ENCODE measurements at regions not wholly inside any gene's neighbourhood (a gene's known extent, or its start where the extent isn't known, plus 50 kb on each side); places are given as distances from the start of the nearest gene placed in this dataset.

DNA sequence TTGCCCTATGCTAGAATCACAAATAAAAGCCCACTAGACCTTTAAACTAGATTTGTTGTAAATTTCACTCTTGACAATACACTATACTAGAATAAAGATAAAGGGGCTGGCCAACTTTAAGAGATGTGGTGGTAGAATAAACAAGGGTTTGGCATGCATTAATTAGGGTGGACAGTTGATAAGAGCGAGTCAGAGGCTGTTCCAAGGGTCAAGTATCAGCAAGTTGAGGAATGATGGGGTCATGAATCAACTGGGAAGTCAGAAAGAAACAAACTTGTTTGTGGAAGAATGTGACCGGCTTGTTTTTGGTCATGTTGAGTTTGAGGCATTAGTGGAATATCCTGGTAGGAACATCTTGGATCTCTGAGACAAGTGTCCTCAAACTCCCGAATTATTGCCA lies 398.3 kb upstream of the TNP1 start:
- H3K36me3 ChIP-seq: no peaks in the 10 kb centered on the region
- no peak for TF ChIP-seq CTCF (IDR thresholded peaks at IDR 0.05)

DNA sequence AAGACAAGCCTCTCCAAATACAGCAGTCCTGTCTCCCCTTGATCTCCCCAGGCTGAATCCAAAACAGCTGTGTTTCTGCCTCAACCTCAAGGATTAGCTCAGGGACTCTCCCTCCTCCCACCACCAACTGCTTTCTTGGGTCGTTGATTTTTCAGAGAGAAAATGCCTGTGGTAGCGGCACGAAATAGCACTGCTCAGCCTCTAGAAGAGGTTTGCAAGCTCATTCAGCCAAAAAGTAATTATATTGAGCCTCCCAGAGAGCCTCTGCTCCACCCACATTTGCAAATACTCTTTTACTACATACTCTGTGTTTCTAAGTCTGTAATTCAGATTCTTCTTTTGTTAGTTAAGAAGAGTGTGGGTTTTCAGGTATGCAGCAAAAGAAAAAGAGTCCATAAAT lies 396.4 kb upstream of the TNP1 start:
- no peaks in the 10 kb centered on the region for H3K4me1 ChIP-seq (ENCODE audit: control insufficient read depth in 1 of 2, insufficient read depth in 1 of 2, low read depth in 1 of 2, low read length in 1 of 2)
- no peak overlapping the region for H3K27ac ChIP-seq
- peaks cover 4% of the 10 kb centered on the region for H3K27me3 ChIP-seq
- H3K36me3 ChIP-seq: no peaks in the 10 kb centered on the region
- TF ChIP-seq CTCF (IDR thresholded peaks at IDR 0.05): no peak
- no peaks in the 10 kb centered on the region for H3K9me3 ChIP-seq
- no peak overlapping the region for H3K4me3 ChIP-seq (ENCODE audit: low read depth in 1 of 2, low read length in 1 of 2)

More for the DNA sequence above, 398.3 kb upstream of the TNP1 start:
- Histone ChIP-seq H3K4me3 (ENCODE audit: low read depth in 1 of 2, low read length in 1 of 2) (no peak overlapping the region), H3K4me1 (ENCODE audit: control insufficient read depth in 1 of 2, insufficient read depth in 1 of 2, low read depth in 1 of 2, low read length in 1 of 2) (no peaks in the 10 kb centered on the region), H3K9me3 (no peaks in the 10 kb centered on the region), H3K27ac (no peak overlapping the region), H3K27me3 (peaks cover 4% of the 10 kb centered on the region)

- Histone ChIP-seq H3K27me3 (peaks cover 7% of the 10 kb centered on the region), H3K4me1 (ENCODE audit: control insufficient read depth in 1 of 2, insufficient read depth in 1 of 2, low read depth in 1 of 2, low read length in 1 of 2) (no peaks in the 10 kb centered on the region)
- no peak for TF ChIP-seq CTCF (IDR thresholded peaks at IDR 0.05)
Measured at GRCh38 chr2:217254111-217254510, 394.2 kb upstream of the TNP1 start.

GRCh38 chr2:217252181-217252580 lies 392.3 kb upstream of the TNP1 start:
- no peak for TF ChIP-seq CTCF (IDR thresholded peaks at IDR 0.05)
- no peak overlapping the region for H3K4me3 ChIP-seq (ENCODE audit: low read depth in 1 of 2, low read length in 1 of 2)
- H3K4me1 ChIP-seq (ENCODE audit: control insufficient read depth in 1 of 2, insufficient read depth in 1 of 2, low read depth in 1 of 2, low read length in 1 of 2): no peaks in the 10 kb centered on the region
- H3K9me3 ChIP-seq: no peaks in the 10 kb centered on the region
- no peak overlapping the region for H3K27ac ChIP-seq
- no peaks in the 10 kb centered on the region for H3K36me3 ChIP-seq
- peaks cover 26% of the 10 kb centered on the region for H3K27me3 ChIP-seq

More at GRCh38 chr2:217254111-217254510, 394.2 kb upstream of the TNP1 start:
- no peak overlapping the region for H3K27ac ChIP-seq
- no peaks in the 10 kb centered on the region for H3K36me3 ChIP-seq
- H3K9me3 ChIP-seq: no peaks in the 10 kb centered on the region
- no peak overlapping the region for H3K4me3 ChIP-seq (ENCODE audit: low read depth in 1 of 2, low read length in 1 of 2)

DNA sequence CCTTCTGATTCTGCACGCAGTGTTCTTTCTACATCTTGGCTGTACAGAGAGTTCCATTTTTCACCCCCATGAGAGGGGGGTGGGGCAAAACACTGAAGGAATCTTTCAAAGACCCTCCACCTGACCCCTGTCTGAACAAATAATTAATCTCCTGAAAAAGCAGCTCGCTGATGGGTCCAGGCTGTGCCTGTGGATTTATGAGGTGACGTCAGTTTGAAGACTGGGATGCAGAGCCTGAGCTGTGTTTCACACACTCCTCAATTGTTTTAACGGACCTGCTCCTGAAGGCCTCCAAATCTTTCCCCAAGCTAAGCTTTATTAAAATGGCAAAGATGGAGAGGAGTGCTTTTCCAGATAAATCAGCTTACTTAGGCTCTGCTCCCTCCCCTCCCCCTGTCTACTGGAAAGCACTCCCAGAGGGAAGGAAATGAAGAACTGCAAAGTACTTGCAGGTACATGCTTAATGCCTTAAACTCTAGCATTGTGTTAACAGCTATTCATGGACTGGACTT lies 390.2 kb upstream of the TNP1 start:
- no peak overlapping the region for H3K27ac ChIP-seq
- H3K4me3 ChIP-seq (ENCODE audit: low read depth in 1 of 2, low read length in 1 of 2): no peak overlapping the region
- H3K9me3 ChIP-seq: no peaks in the 10 kb centered on the region
- H3K36me3 ChIP-seq: no peaks in the 10 kb centered on the region
- no peak for TF ChIP-seq CTCF (IDR thresholded peaks at IDR 0.05)
- H3K27me3 ChIP-seq: peaks cover 34% of the 10 kb centered on the region
- no peaks in the 10 kb centered on the region for H3K4me1 ChIP-seq (ENCODE audit: control insufficient read depth in 1 of 2, insufficient read depth in 1 of 2, low read depth in 1 of 2, low read length in 1 of 2)

Measured in neutrophil (primary cell).